ENCODE measurements at regions not wholly inside any gene's neighbourhood (a gene's known extent, or its start where the extent isn't known, plus 50 kb on each side); places are given as distances from the start of the nearest gene placed in this dataset.

DNA sequence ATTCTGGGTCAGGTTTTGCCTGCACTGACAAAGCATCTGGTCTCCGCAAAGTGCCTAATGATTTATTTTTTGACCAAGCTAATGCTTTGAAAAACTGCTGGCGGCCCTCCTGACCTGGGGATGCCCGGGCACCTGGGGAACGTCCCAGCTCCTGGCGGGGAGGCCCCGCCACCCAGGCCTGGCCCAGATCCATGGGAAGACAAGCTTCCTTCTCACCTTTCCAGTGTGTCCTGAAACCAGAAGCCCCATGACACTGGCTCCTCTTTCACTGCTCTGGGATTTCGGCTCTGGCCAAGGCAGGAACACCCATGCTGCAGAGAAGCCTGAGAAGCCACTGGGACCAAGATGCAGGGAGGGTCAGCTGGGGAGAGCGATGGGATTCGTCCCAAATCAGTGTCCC lies 144.1 kb downstream of the SEC61B start:
- no peaks in the 10 kb centered on the region for H3K36me3 ChIP-seq (ENCODE audit: control insufficient read depth, insufficient read depth, low read length, severe bottlenecking)
- H3K4me1 ChIP-seq (ENCODE audit: control insufficient read depth, insufficient read depth, low read length) = peaks cover 32% of the 10 kb centered on the region
- H3K9me3 ChIP-seq (ENCODE audit: control insufficient read depth, low read length) = no peaks in the 10 kb centered on the region
- no peak for DNase-seq (ENCODE audit: low read depth)
- H3K9ac ChIP-seq (ENCODE audit: low read length) = no peak overlapping the region
- H3K27me3 ChIP-seq (replicated peaks; ENCODE audit: control insufficient read depth, insufficient read depth, low read length) = no peaks in the 10 kb centered on the region
- H3K4me3 ChIP-seq (ENCODE audit: low read length) = no peak overlapping the region

- Histone ChIP-seq H3K4me3 (ENCODE audit: low read length) (no peak overlapping the region), H3K36me3 (ENCODE audit: control insufficient read depth, insufficient read depth, low read length, severe bottlenecking) (no peaks in the 10 kb centered on the region), H3K9ac (ENCODE audit: low read length) (no peak overlapping the region), H3K9me3 (ENCODE audit: control insufficient read depth, low read length) (no peaks in the 10 kb centered on the region), H3K27me3 (replicated peaks; ENCODE audit: control insufficient read depth, insufficient read depth, low read length) (no peaks in the 10 kb centered on the region), H3K4me1 (ENCODE audit: control insufficient read depth, insufficient read depth, low read length) (peaks cover 32% of the 10 kb centered on the region)
- no peak for DNase-seq (ENCODE audit: low read depth)
Observed at GRCh38 chr9:99366621-99367020, 144.5 kb downstream of the SEC61B start.

DNA sequence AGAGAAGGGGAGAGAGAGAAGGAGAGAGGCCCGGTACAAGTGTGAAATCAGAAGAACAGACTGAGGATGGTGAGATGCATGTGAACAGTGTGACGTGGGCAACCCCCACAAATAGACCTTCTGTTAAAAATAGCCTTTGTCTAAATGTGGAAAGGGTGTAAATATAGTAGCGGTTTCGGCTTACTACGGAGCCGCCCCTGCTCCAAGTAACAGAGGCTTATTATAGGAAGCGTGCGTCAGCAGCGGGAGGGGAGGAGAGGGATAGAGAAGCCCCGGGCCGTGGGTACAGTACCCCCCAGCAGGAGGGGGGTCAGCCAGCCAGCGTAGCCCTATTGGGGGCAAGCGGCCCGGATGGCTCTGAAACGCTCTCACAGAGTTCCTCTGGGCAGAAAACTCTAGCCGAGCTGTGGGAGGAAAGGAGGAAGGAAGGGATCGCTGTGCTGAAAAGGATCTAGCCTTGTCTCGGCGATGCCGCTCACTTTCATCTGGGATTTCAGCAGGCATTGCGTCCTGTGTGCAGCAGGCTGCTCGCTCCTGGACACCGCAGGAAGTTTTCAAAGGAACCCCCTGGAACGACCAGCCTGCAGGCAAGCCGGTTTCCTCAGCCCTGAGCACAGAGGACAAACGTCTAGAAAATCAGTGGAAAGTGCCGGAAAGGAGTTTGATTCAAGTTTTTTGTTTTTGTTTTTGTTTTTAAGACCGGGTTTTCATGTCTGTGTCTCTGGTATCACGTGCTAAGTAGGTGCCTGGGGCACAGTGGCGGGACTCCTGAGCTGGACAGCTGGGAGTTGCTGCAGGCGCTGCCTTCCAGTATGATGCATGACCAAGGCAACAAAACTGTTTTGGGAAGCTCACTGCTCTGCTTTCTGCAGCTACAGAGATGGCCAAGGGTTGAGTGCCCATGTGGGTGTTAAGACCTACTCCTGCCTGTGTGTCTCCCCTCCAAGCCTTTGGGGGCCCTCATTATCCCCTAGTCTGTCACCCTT lies 146.6 kb downstream of the SEC61B start:
- no peaks in the 10 kb centered on the region for H3K9me3 ChIP-seq (ENCODE audit: control insufficient read depth, low read length)
- H3K4me3 ChIP-seq (ENCODE audit: low read length) = peak overlapping the region; percentile 78
- DNase-seq (ENCODE audit: low read depth) = peak; percentile 88

GRCh38 chr9:99369327-99369722 lies 147.2 kb downstream of the SEC61B start:
- Histone ChIP-seq H3K9me3 (ENCODE audit: control insufficient read depth, low read length) (no peaks in the 10 kb centered on the region), H3K4me1 (ENCODE audit: control insufficient read depth, insufficient read depth, low read length) (peaks cover 21% of the 10 kb centered on the region), H3K9ac (ENCODE audit: low read length) (peak overlapping the region; percentile 85), H3K36me3 (ENCODE audit: control insufficient read depth, insufficient read depth, low read length, severe bottlenecking) (no peaks in the 10 kb centered on the region), H3K4me3 (ENCODE audit: low read length) (no peak overlapping the region), H3K27me3 (replicated peaks; ENCODE audit: control insufficient read depth, insufficient read depth, low read length) (no peaks in the 10 kb centered on the region)
- DNase-seq (ENCODE audit: low read depth) = no peak

More for the DNA sequence above, 146.6 kb downstream of the SEC61B start:
- H3K36me3 ChIP-seq (ENCODE audit: control insufficient read depth, insufficient read depth, low read length, severe bottlenecking) = no peaks in the 10 kb centered on the region
- H3K27me3 ChIP-seq (replicated peaks; ENCODE audit: control insufficient read depth, insufficient read depth, low read length) = no peaks in the 10 kb centered on the region
- peak overlapping the region; percentile 85 for H3K9ac ChIP-seq (ENCODE audit: low read length)
- H3K4me1 ChIP-seq (ENCODE audit: control insufficient read depth, insufficient read depth, low read length) = peaks cover 21% of the 10 kb centered on the region

GRCh38 chr9:99370376-99370775 lies 148.3 kb downstream of the SEC61B start:
- Histone ChIP-seq H3K9ac (ENCODE audit: low read length) (no peak overlapping the region), H3K36me3 (ENCODE audit: control insufficient read depth, insufficient read depth, low read length, severe bottlenecking) (no peaks in the 10 kb centered on the region), H3K4me3 (ENCODE audit: low read length) (no peak overlapping the region), H3K4me1 (ENCODE audit: control insufficient read depth, insufficient read depth, low read length) (peaks cover 21% of the 10 kb centered on the region), H3K27me3 (replicated peaks; ENCODE audit: control insufficient read depth, insufficient read depth, low read length) (no peaks in the 10 kb centered on the region), H3K9me3 (ENCODE audit: control insufficient read depth, low read length) (no peaks in the 10 kb centered on the region)
- no peak for DNase-seq (ENCODE audit: low read depth)

- DNase-seq (ENCODE audit: low read depth) = no peak
- Histone ChIP-seq H3K9me3 (ENCODE audit: control insufficient read depth, low read length) (no peaks in the 10 kb centered on the region), H3K9ac (ENCODE audit: low read length) (no peak overlapping the region), H3K27me3 (replicated peaks; ENCODE audit: control insufficient read depth, insufficient read depth, low read length) (no peaks in the 10 kb centered on the region), H3K4me3 (ENCODE audit: low read length) (no peak overlapping the region), H3K36me3 (ENCODE audit: control insufficient read depth, insufficient read depth, low read length, severe bottlenecking) (no peaks in the 10 kb centered on the region), H3K4me1 (ENCODE audit: control insufficient read depth, insufficient read depth, low read length) (peaks cover 21% of the 10 kb centered on the region)
Observed at GRCh38 chr9:99371376-99371775, 149.3 kb downstream of the SEC61B start.

- Histone ChIP-seq H3K36me3 (ENCODE audit: control insufficient read depth, insufficient read depth, low read length, severe bottlenecking) (no peaks in the 10 kb centered on the region), H3K4me3 (ENCODE audit: low read length) (no peak overlapping the region), H3K27me3 (replicated peaks; ENCODE audit: control insufficient read depth, insufficient read depth, low read length) (no peaks in the 10 kb centered on the region), H3K9me3 (ENCODE audit: control insufficient read depth, low read length) (no peaks in the 10 kb centered on the region), H3K9ac (ENCODE audit: low read length) (no peak overlapping the region), H3K4me1 (ENCODE audit: control insufficient read depth, insufficient read depth, low read length) (peaks cover 9% of the 10 kb centered on the region)
- no peak for DNase-seq (ENCODE audit: low read depth)
Observed at GRCh38 chr9:99373912-99374311, 151.8 kb downstream of the SEC61B start.

DNA sequence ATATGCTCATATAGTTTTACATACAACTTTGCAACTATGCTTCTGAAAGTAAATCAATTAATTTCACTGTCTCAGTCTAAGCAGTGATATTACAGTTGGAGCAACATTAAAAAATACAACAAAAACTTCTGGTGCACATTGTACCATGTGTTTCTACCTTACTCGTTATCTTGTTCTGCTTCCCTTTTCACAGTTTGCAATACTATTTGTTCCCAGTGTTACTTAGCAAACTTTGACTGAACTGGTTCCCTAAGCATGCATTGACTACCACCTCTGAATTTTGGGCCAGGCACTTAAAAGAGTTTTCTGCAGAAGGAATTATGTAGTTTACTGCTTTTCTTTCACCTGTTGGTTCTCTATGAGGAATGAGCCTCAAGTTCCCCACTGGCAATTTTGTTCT lies 152.7 kb downstream of the SEC61B start:
- Histone ChIP-seq H3K36me3 (ENCODE audit: control insufficient read depth, insufficient read depth, low read length, severe bottlenecking) (no peaks in the 10 kb centered on the region), H3K9me3 (ENCODE audit: control insufficient read depth, low read length) (no peaks in the 10 kb centered on the region), H3K9ac (ENCODE audit: low read length) (no peak overlapping the region), H3K4me1 (ENCODE audit: control insufficient read depth, insufficient read depth, low read length) (peaks cover 9% of the 10 kb centered on the region), H3K27me3 (replicated peaks; ENCODE audit: control insufficient read depth, insufficient read depth, low read length) (no peaks in the 10 kb centered on the region), H3K4me3 (ENCODE audit: low read length) (no peak overlapping the region)
- no peak for DNase-seq (ENCODE audit: low read depth)

GRCh38 chr9:99375481-99375880 lies 153.4 kb downstream of the SEC61B start:
- Histone ChIP-seq H3K36me3 (ENCODE audit: control insufficient read depth, insufficient read depth, low read length, severe bottlenecking) (no peaks in the 10 kb centered on the region), H3K9ac (ENCODE audit: low read length) (no peak overlapping the region), H3K9me3 (ENCODE audit: control insufficient read depth, low read length) (no peaks in the 10 kb centered on the region), H3K4me3 (ENCODE audit: low read length) (no peak overlapping the region), H3K27me3 (replicated peaks; ENCODE audit: control insufficient read depth, insufficient read depth, low read length) (no peaks in the 10 kb centered on the region), H3K4me1 (ENCODE audit: control insufficient read depth, insufficient read depth, low read length) (peaks cover 9% of the 10 kb centered on the region)
- peak; percentile 41 for DNase-seq (ENCODE audit: low read depth)

DNA sequence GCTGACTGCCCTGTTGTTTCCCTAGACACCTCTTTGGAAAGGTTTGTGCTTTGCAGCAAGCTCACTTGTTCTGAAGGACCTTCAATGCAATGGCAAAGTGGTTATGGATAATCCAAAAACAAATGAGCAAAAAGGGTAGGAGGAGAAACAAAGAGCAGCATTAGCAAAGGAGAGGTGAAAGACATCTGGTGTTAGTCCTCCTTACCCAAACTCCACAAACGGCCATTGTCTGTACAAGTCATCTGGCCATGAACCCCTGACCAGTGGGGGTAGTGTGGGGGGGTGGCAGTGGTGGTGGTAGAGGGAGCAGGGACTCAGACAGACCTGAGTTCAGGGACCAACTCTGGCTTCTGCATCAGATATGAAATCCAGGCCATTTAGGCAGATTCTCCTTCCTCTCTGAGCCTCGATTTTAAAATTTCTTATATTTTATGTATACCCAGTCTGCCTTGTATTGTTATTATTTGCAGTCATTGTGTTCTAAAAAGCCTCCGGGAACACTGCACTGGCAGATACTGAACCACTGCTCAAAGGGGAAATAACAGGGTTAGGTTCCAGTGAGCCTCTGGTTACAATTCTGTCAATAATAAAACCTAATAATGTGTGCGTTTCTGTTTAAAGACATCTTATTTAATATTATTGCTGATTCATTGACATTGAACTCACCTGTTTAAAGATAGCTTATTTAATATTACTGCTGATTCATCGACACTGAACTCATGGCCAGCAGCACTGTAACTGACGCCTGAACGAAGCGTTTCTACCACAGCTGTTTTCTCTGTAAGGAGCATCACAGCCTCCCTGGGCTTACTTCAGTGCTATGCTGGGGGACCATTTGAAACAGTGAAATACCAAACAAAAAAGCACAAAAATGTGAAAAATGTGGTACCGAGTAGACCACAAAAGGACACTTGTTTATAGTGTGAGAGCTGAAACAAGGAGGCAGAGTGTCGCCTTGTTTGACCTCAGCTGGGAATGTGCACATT lies 156.0 kb downstream of the SEC61B start:
- H3K27me3 ChIP-seq (replicated peaks; ENCODE audit: control insufficient read depth, insufficient read depth, low read length) = no peaks in the 10 kb centered on the region
- no peaks in the 10 kb centered on the region for H3K36me3 ChIP-seq (ENCODE audit: control insufficient read depth, insufficient read depth, low read length, severe bottlenecking)
- no peak overlapping the region for H3K4me3 ChIP-seq (ENCODE audit: low read length)
- DNase-seq (ENCODE audit: low read depth) = peak; percentile 71
- peaks cover 9% of the 10 kb centered on the region for H3K4me1 ChIP-seq (ENCODE audit: control insufficient read depth, insufficient read depth, low read length)
- H3K9me3 ChIP-seq (ENCODE audit: control insufficient read depth, low read length) = no peaks in the 10 kb centered on the region
- no peak overlapping the region for H3K9ac ChIP-seq (ENCODE audit: low read length)

DNA sequence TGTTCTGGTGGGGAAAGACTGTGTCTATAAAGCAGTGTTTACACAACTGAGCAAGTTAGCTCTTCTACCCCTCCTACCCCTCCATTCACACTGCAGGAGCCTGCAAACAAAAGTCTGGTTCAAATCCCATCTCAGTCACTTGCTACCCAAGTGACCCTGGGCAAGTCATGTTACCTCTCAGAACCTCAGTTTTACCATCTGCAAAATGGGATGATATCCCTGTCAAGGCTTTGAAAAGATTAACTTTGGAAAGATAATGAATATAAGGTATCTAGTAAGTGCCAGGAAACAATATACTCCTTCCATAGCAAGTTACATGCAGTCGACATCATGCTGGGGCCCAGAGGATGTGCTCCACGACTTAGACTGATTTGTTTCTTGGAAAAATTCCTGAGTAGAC lies 161.5 kb downstream of the SEC61B start:
- Histone ChIP-seq H3K36me3 (ENCODE audit: control insufficient read depth, insufficient read depth, low read length, severe bottlenecking) (no peaks in the 10 kb centered on the region), H3K27me3 (replicated peaks; ENCODE audit: control insufficient read depth, insufficient read depth, low read length) (no peaks in the 10 kb centered on the region), H3K4me1 (ENCODE audit: control insufficient read depth, insufficient read depth, low read length) (peaks cover 13% of the 10 kb centered on the region), H3K4me3 (ENCODE audit: low read length) (no peak overlapping the region), H3K9ac (ENCODE audit: low read length) (no peak overlapping the region), H3K9me3 (ENCODE audit: control insufficient read depth, low read length) (no peaks in the 10 kb centered on the region)
- no peak for DNase-seq (ENCODE audit: low read depth)
